Uterus (tissue), 3 donors: ENCODE measurements at regions not wholly inside any gene's neighbourhood (a gene's known extent, or its start where the extent isn't known, plus 50 kb on each side); places are given as distances from the start of the nearest gene placed in this dataset.

ENCODE experiments used
- DNase-seq, 2 donors: peaks; one replicate each; pipeline ENCODE4 v3.0.0-alpha.2; 2019 to 2020
- H3K27ac ChIP-seq, 2 donors: fragments of 200-600 bp; sonication (generic); 1 replicate in 1 of 2; 2 replicates in 1 of 2; pipeline ENCODE4 v1.5.1; 2016 to 2018
- H3K27me3 ChIP-seq, 2 donors: fragments of 200-600 bp; sonication (generic); one replicate each; pipeline ENCODE4 v1.5.1; 2018 to 2019; ENCODE audit warnings: control low read depth in 1 of 2
- H3K36me3 ChIP-seq, 2 donors: fragments of 200-600 bp; sonication (generic); one replicate each; pipeline ENCODE4 v1.5.1; 2019; ENCODE audit warnings: control low read depth in 1 of 2
- H3K4me1 ChIP-seq, 2 donors: fragments of 200-600 bp; sonication (generic); one replicate each; pipeline ENCODE4 v1.5.1; 2018 to 2019; ENCODE audit warnings: control low read depth in 1 of 2
- H3K4me3 ChIP-seq, 2 donors: fragments of 200-600 bp; sonication (generic); 1 replicate in 1 of 2; 2 replicates in 1 of 2; pipeline ENCODE4 v1.5.1; 2018 to 2019; ENCODE audit warnings: mild to moderate bottlenecking in 1 of 2
- H3K9me3 ChIP-seq, 2 donors: fragments of 200-600 bp; sonication (generic); one replicate each; pipeline ENCODE4 v1.5.1; 2019; ENCODE audit warnings: control low read depth in 1 of 2
- CTCF ChIP-seq, 4 experiments: fragments of 200-600 bp in 2 of 4; fragments of 450-650 bp in 2 of 4; sonication (generic) in 2 of 4; IDR thresholded peaks; one replicate each; pipeline ENCODE4 v1.5.1; 2016 to 2019; ENCODE audit warnings: antibody characterized with exemption in 4 of 4, mild to moderate bottlenecking in 2 of 4, moderate library complexity in 1 of 4
- POLR2A ChIP-seq, 2 donors: fragments of 450-650 bp; IDR thresholded peaks; one replicate each; pipeline ENCODE4 v1.6.1; 2016; ENCODE audit warnings: antibody characterized with exemption in 2 of 2, mild to moderate bottlenecking in 1 of 2, moderate library complexity in 1 of 2
- intact Hi-C: fragments of 100-400 bp; cut with DNase I; formaldehyde crosslinking; loops from one replicate; pipeline ENCODE4 v1.15.1; 2023; ENCODE audit warnings: low total_unique reads
- donor health status: DM: yes; HTN: yes; CAD: no.

DNA sequence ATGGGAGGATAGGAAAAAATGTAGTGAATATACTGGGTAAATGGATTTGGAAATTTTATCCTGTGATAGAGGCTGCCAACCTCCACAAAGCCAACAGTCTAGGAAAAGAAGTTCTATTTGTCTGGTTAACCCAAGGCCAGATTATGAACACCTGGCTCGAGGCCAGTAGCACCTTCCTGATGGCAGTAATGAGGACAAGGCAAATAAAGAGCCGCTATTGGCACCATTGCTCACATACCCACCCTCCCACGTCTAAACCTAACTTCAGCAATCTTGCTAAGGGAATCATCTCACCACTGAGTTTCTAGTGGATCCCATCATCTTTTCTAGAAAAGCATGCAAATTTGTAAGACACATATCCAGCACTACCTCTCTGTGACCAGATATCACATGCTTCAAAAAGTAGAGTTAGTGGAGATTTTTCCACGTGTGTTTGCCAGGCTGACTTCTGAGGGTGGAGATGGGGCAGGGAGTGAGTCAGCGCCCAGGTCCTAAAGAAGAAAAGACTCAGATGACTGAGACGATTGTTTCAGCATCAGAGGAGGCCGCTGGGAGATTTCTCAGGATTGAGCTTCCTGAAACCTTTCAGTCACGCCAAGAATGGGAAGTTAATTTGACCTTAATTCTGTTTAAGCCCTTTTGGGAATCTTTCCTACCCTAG lies 362.9 kb downstream of the EMP1 start:
- H3K36me3 ChIP-seq, result no peaks in the 10 kb centered on the region
- intact Hi-C loops, result no loop called here
- no peak for TF ChIP-seq POLR2A (IDR thresholded peaks at IDR 0.05)
- TF ChIP-seq CTCF (IDR thresholded peaks at IDR 0.05), result no peak
- no peaks in the 10 kb centered on the region for H3K4me1 ChIP-seq
- no peak overlapping the region for H3K4me3 ChIP-seq
- no peak overlapping the region for H3K27ac ChIP-seq
- no peak for DNase-seq
- no peaks in the 10 kb centered on the region for H3K27me3 ChIP-seq
- no peaks in the 10 kb centered on the region for H3K9me3 ChIP-seq

DNA sequence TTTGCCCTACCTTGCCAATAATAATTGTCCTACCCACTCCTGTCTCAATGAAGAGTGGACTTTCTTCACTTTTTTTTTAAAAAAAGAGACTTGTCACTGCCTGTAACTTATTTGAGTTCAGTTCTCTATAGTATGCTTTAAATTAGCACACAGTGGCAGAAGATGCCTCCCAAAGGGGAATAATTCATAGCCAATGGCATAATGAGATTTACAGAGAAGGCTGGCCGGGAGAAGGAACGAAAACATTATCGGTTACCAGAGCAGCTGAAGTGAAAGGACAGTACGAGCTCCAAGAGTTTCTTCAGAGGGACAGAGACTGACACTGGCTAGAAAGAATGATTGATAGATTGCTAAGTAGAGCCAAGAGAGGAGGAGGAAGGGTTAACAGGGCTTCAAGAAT lies 356.3 kb downstream of the EMP1 start:
- no peaks in the 10 kb centered on the region for H3K9me3 ChIP-seq
- H3K4me1 ChIP-seq, result no peaks in the 10 kb centered on the region
- no peak for DNase-seq
- TF ChIP-seq CTCF (IDR thresholded peaks at IDR 0.05), result no peak
- no peak for TF ChIP-seq POLR2A (IDR thresholded peaks at IDR 0.05)
- no peaks in the 10 kb centered on the region for H3K27me3 ChIP-seq
- no peak overlapping the region for H3K4me3 ChIP-seq
- H3K36me3 ChIP-seq, result no peaks in the 10 kb centered on the region
- no peak overlapping the region for H3K27ac ChIP-seq
- intact Hi-C loops, result no loop called here

DNA sequence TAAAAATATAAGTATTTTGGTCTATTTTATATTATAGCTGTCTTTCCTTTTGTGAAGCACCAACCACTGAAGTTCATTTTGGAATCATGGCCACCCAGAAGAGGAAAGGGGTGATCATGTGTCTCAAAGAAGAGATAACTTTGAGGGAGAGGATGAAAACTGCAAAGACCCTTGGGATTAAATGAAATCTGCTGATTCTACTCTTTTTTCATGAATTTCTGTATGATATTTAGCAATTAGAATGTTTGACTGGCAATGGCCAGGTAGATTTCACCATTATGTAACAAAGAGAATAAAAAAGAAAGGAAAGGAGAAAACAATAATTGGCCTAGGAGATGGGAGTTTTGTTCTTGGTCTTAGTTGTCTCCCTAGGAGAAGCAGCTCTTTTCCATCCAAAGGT lies 350.8 kb downstream of the EMP1 start:
- H3K4me1 ChIP-seq, result no peaks in the 10 kb centered on the region

GRCh38 chr12:13546231-13546630 lies 349.7 kb downstream of the EMP1 start:
- no peaks in the 10 kb centered on the region for H3K36me3 ChIP-seq
- H3K4me3 ChIP-seq, result no peak overlapping the region
- no peaks in the 10 kb centered on the region for H3K4me1 ChIP-seq
- TF ChIP-seq POLR2A (IDR thresholded peaks at IDR 0.05) (no peak), CTCF (IDR thresholded peaks at IDR 0.05) (no peak)
- H3K9me3 ChIP-seq, result no peaks in the 10 kb centered on the region
- no peaks in the 10 kb centered on the region for H3K27me3 ChIP-seq
- no peak overlapping the region for H3K27ac ChIP-seq
- intact Hi-C loops, result no loop called here
- no peak for DNase-seq

More for the DNA sequence above, 350.8 kb downstream of the EMP1 start:
- Histone ChIP-seq H3K27ac (no peak overlapping the region), H3K36me3 (no peaks in the 10 kb centered on the region), H3K9me3 (no peaks in the 10 kb centered on the region), H3K27me3 (no peaks in the 10 kb centered on the region), H3K4me3 (no peak overlapping the region)
- intact Hi-C loops, result no loop called here
- TF ChIP-seq CTCF (IDR thresholded peaks at IDR 0.05), result no peak
- TF ChIP-seq POLR2A (IDR thresholded peaks at IDR 0.05), result no peak
- DNase-seq, result no peak

- no peak overlapping the region for H3K4me3 ChIP-seq
- no peak for DNase-seq
- TF ChIP-seq POLR2A (IDR thresholded peaks at IDR 0.05) (no peak), CTCF (IDR thresholded peaks at IDR 0.05) (no peak)
- no peaks in the 10 kb centered on the region for H3K9me3 ChIP-seq
- intact Hi-C loops, result no loop called here
- H3K27ac ChIP-seq, result no peak overlapping the region
- H3K4me1 ChIP-seq, result no peaks in the 10 kb centered on the region
- H3K36me3 ChIP-seq, result no peaks in the 10 kb centered on the region
- H3K27me3 ChIP-seq, result no peaks in the 10 kb centered on the region
Observed at GRCh38 chr12:13539051-13539450, 342.5 kb downstream of the EMP1 start.
